Stimulated activated CD4-positive, alpha-beta T cell treated with anti-CD3 and anti-CD28 coated beads, Interleukin-1b, Interleukin-23, amount 100 ng/mL, for 4 hours (primary cell): ENCODE measurements at regions not wholly inside any gene's neighbourhood (a gene's known extent, or its start where the extent isn't known, plus 50 kb on each side); places are given as distances from the start of the nearest gene placed in this dataset.
A peak's percentile ranks its signal among the peaks of the same experiment; 100 is the strongest.
"Not testable (repeated sequence)": the region's sequence is repeated elsewhere in the genome, so short reads cannot be mapped to it uniquely, and the experiment has no call there.

Experiments
- DNase-seq, 2 donors: peaks; one replicate each; pipeline ENCODE4 v3.0.0-alpha.2; 2020; ENCODE audit warnings: low read depth in 2 of 2

DNA sequence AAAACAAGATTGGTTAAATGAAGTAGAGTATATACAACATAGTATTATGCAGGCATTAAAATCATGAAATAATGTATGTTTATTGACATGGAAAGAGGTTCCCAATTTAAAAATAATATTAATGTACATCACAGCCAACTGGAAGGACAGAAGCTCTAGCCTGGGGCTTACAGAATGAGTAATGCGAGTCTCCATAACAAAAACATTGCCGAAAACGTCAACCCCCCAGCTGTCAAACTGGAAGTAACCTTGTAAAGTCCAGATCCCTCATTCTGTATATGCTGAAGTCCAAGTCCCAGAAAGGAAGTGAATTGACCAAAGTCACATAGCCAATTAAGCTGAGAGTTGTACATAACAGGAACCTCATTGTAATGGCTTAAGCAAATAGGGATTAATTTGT, 128.7 kb upstream of the ECI2 start:
- no peak for DNase-seq

- no peak for DNase-seq
These were observed 127.2 kb upstream of the ECI2 start for GRCh38 chr6:4262526-4262925.

GRCh38 chr6:4259391-4259790, 124.0 kb upstream of the ECI2 start:
- DNase-seq = no peak

DNA sequence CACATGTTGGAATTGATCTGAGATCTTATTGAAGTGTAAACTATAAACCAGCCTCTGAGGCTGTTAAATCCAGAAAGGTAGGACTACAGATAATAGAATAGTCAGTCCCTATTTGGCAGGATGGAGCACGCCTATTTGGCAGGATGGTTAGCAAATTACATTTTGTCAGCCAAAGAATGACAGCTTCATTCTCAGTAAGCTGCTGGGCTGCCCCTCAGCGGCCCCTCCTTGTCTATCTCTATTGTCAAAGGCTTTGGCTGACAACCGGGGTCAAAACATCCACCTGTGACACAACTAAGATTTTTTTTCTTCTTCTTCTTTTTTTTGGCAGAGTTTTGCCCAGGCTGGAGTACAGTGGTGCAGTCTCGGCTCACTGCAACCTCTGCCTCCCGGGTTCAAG, 123.4 kb upstream of the ECI2 start:
- DNase-seq = no peak

- DNase-seq = no peak
These were observed 121.6 kb upstream of the ECI2 start for GRCh38 chr6:4256969-4257368.

DNA sequence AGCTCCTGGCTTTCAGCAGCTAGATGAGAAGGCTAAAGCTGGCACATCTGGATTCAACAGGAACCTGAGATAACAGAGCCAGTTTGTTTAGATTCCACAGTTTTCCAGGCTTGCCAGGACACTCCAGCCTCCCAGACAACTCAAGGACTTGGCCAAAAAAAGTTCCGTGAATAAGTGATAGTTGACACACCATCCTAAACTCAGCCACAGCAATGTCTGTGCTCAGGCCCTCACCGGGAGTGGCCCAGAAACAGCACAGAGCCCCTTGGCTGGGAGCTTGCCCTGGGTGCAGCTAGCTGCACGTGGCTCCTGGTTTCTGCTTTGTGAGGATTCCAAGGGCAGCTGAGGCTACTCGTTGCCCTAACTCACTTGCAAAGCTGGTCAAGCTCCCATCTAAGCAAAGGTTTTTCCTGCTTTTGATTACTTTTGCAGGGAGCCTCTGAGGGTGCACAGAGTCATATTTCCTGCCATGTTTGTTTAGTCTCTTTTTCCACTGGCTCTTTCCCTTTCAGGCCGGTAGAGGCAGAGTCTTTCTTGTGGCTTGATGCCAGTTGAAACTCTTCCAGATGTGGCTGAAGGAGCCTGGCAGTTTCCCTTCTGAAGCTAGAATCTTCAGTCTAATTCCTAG, 118.3 kb upstream of the ECI2 start:
- no peak for DNase-seq

DNA sequence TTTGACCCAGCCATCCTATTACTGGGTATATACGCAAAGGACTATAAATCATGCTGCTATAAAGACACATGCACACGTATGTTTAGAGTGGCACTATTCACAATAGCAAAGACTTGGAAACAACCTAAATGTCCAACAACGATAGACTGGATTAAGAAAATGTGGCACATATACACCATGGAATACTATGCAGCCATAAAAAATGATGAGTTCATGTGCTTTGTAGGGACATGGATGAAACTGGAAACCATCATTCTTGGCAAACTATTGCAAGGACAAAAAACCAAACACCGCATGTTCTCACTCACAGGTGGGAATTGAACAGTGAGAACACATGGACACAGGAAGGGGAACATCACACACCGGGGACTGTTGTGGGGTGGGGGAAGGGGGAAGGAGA, 117.1 kb upstream of the ECI2 start:
- not testable (repeated sequence) for DNase-seq

GRCh38 chr6:4250645-4251044, 115.3 kb upstream of the ECI2 start:
- DNase-seq = no peak

DNA sequence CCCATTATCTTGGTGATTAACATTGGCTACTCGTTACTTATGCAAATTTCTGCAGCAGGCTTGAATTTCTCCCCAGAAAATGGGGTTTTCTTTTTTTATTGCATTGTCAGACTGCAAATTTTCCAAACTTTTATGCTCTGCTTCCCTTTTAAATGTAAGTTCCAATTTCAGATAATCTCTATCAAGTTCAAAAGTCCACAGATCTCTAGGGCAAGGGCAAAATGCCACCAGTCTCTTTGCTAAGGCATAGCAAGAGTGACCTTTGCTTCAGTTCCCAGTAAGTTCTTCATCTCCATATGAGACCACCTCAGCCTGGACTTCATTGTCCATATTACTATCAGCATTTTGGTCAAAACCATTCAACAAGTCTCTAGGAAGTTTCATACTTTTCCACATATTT, 108.5 kb upstream of the ECI2 start:
- not testable (repeated sequence) for DNase-seq

GRCh38 chr6:4243237-4243636, 107.9 kb upstream of the ECI2 start:
- no peak for DNase-seq

DNA sequence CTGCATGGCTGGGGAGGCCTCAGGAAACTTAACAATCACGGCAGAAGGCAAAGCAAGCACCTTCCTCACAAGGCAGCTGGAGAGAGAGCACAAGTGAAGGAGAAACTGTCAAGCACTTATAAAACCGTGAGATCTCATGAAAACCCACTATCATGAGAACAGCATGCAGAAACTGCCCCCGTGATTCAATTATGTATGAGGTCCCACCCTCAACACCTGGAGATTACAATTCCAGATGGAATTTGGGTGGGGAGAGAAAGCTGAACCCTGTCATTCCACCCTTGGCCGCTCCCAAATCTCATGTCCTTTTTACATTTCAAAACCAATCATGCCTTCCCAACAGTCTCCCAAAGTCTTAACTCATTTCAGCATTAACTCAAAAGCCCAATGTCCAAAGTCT, 107.2 kb upstream of the ECI2 start:
- no peak for DNase-seq

- no peak for DNase-seq
These were observed 104.8 kb upstream of the ECI2 start for GRCh38 chr6:4240148-4240547.

GRCh38 chr6:4225161-4225872, 89.9 kb upstream of the ECI2 start:
- no peak for DNase-seq

GRCh38 chr6:4224067-4224978, 88.9 kb upstream of the ECI2 start:
- DNase-seq = no peak

GRCh38 chr6:4220558-4220957, 85.2 kb upstream of the ECI2 start:
- DNase-seq = no peak

DNA sequence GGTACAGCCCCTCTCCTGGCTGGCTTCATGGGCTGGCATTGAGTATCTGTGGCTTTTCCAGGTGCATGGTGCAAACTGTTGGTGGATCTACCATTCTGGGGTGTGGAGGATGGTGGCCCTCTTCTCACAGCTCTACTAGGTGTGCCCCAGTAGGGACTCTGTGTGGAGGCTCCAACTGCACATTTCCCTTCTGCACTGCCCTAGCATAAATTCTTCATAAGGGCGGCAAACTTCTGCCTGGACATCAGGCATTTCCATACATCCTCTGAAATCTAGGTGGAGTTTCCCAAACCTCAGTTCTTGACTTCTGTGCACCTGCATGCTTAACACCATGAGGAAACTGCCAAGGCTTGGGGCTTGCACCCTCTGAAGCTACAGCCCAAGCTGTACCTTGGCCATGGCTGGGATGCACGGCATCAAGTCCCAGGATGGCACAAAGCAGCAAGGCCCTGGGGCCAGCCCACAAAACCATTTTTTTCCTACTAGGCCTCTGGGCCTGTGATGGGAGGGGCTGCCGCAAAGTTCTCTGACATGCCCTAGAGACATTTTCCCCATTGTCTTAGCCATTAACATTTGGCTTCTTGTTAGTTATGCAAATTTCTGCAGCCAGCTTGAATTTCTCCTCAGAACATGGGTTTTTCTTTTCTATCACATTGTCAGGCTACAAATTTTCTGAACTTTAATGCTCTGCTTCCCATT, 83.4 kb upstream of the ECI2 start:
- DNase-seq = not testable (repeated sequence)

DNA sequence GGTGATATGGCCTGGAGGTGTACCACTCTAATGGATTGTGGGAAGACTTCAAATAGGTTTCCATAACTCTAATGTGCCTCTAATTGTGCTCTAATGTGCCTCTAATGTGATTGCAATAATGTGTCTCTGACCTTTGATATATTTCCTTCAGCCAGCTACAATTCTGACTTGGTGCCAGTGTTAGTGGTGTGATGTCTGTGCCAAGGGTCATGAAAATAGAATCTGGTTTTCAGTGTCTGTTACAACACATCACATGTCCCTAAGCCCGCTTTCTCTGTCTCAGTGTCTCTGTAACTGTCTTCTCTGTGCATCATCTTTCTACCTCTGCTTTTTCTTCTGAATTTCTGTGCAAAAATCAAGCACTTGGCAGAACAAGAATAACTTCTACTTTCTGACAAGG, 77.2 kb upstream of the ECI2 start:
- no peak for DNase-seq

- DNase-seq = peak; percentile 23 to 53
These were observed 75.4 kb upstream of the ECI2 start for GRCh38 chr6:4210629-4211419.

GRCh38 chr6:4209196-4209595, 73.8 kb upstream of the ECI2 start:
- DNase-seq = no peak

- no peak for DNase-seq
These were observed 72.8 kb upstream of the ECI2 start for GRCh38 chr6:4208158-4208557.
